ENCODE measurements at regions not wholly inside any gene's neighbourhood (a gene's known extent, or its start where the extent isn't known, plus 50 kb on each side); places are given as distances from the start of the nearest gene placed in this dataset.

DNA sequence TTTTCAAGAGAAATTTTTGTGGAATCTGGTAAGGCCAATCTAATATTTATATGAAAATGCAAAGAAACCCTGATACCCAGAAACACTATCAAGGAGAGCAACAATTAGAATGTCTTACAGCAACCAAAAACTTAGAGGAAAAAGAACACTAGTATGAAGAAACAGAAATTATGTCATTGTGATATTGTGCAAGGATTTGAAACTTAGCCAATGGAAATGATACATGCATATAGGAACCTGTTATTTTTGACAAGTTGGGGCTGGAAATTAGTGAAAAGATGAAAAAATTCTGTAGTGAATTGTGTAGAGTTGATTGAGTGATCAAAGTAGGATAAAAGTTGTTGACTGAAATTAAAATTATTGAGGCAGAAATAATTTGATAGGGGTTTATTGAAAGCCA is 792.6 kb upstream of the SLITRK6 start:
- TF ChIP-seq EZH2 (IDR thresholded peaks at IDR 0.05; ENCODE audit: borderline replicate concordance), result no peak
- no peak for TF ChIP-seq EZH2phosphoT487 (IDR thresholded peaks at IDR 0.05; ENCODE audit: low read depth, severe bottlenecking, unreplicated experiment)
- TF ChIP-seq CTCF (IDR thresholded peaks at IDR 0.05; ENCODE audit: poor library complexity), result no peak
- Histone ChIP-seq H3K9me2 (replicated peaks; ENCODE audit: insufficient read depth) (no peaks in the 10 kb centered on the region), H3K4me2 (no peak overlapping the region), H3K9me3 (ENCODE audit: low read depth) (no peaks in the 10 kb centered on the region), H3K27me3 (no peaks in the 10 kb centered on the region), H4K20me1 (ENCODE audit: insufficient read depth, poor library complexity, severe bottlenecking) (no peaks in the 10 kb centered on the region), H3K4me1 (ENCODE audit: insufficient read depth) (no peaks in the 10 kb centered on the region), H3K4me3 (no peak overlapping the region), H3K27ac (no peak overlapping the region), H3K79me2 (no peaks in the 10 kb centered on the region), H2AFZ (no peak overlapping the region), H3K36me3 (replicated peaks; ENCODE audit: insufficient read depth, low read depth) (no peaks in the 10 kb centered on the region)
- no peak for DNase-seq (ENCODE audit: low spot score)

GRCh38 chr13:86601351-86601750 is 802.1 kb upstream of the SLITRK6 start:
- DNase-seq (ENCODE audit: low spot score), result no peak
- H3K36me3 ChIP-seq (replicated peaks; ENCODE audit: insufficient read depth, low read depth), result no peaks in the 10 kb centered on the region
- no peak overlapping the region for H2AFZ ChIP-seq
- no peak overlapping the region for H3K4me3 ChIP-seq
- no peaks in the 10 kb centered on the region for H4K20me1 ChIP-seq (ENCODE audit: insufficient read depth, poor library complexity, severe bottlenecking)
- no peak for TF ChIP-seq CTCF (IDR thresholded peaks at IDR 0.05; ENCODE audit: poor library complexity)
- TF ChIP-seq EZH2phosphoT487 (IDR thresholded peaks at IDR 0.05; ENCODE audit: low read depth, severe bottlenecking, unreplicated experiment), result no peak
- TF ChIP-seq EZH2 (IDR thresholded peaks at IDR 0.05; ENCODE audit: borderline replicate concordance), result no peak
- 95% methylated on average over 4 of the region's 4 CpGs for WGBS (ENCODE audit: low lambda C conversion rate, missing lambda C conversion rate)
- H3K27me3 ChIP-seq, result no peaks in the 10 kb centered on the region
- H3K4me2 ChIP-seq, result no peak overlapping the region
- no peaks in the 10 kb centered on the region for H3K9me2 ChIP-seq (replicated peaks; ENCODE audit: insufficient read depth)
- no peak overlapping the region for H3K27ac ChIP-seq
- H3K79me2 ChIP-seq, result no peaks in the 10 kb centered on the region
- H3K4me1 ChIP-seq (ENCODE audit: insufficient read depth), result no peaks in the 10 kb centered on the region
- H3K9me3 ChIP-seq (ENCODE audit: low read depth), result no peaks in the 10 kb centered on the region

- Histone ChIP-seq H3K79me2 (no peaks in the 10 kb centered on the region), H3K27me3 (no peaks in the 10 kb centered on the region), H3K9me2 (replicated peaks; ENCODE audit: insufficient read depth) (no peaks in the 10 kb centered on the region), H3K9me3 (ENCODE audit: low read depth) (no peaks in the 10 kb centered on the region), H3K4me1 (ENCODE audit: insufficient read depth) (no peaks in the 10 kb centered on the region), H3K4me2 (no peak overlapping the region), H3K27ac (no peak overlapping the region), H2AFZ (no peak overlapping the region), H4K20me1 (ENCODE audit: insufficient read depth, poor library complexity, severe bottlenecking) (no peaks in the 10 kb centered on the region), H3K4me3 (no peak overlapping the region), H3K36me3 (replicated peaks; ENCODE audit: insufficient read depth, low read depth) (no peaks in the 10 kb centered on the region)
- TF ChIP-seq CTCF (IDR thresholded peaks at IDR 0.05; ENCODE audit: poor library complexity) (no peak), EZH2phosphoT487 (IDR thresholded peaks at IDR 0.05; ENCODE audit: low read depth, severe bottlenecking, unreplicated experiment) (no peak), EZH2 (IDR thresholded peaks at IDR 0.05; ENCODE audit: borderline replicate concordance) (no peak)
- WGBS (ENCODE audit: low lambda C conversion rate, missing lambda C conversion rate), result 67% methylated on average over 2 of the region's 2 CpGs
- no peak for DNase-seq (ENCODE audit: low spot score)
These were observed 807.0 kb upstream of the SLITRK6 start for GRCh38 chr13:86606264-86606663.

GRCh38 chr13:86608701-86609100 is 809.5 kb upstream of the SLITRK6 start:
- TF ChIP-seq EZH2phosphoT487 (IDR thresholded peaks at IDR 0.05; ENCODE audit: low read depth, severe bottlenecking, unreplicated experiment), result no peak
- TF ChIP-seq CTCF (IDR thresholded peaks at IDR 0.05; ENCODE audit: poor library complexity), result no peak
- no peak for TF ChIP-seq EZH2 (IDR thresholded peaks at IDR 0.05; ENCODE audit: borderline replicate concordance)
- no peaks in the 10 kb centered on the region for H3K36me3 ChIP-seq (replicated peaks; ENCODE audit: insufficient read depth, low read depth)

More at GRCh38 chr13:86608701-86609100, 809.5 kb upstream of the SLITRK6 start:
- H2AFZ ChIP-seq, result no peak overlapping the region
- no peaks in the 10 kb centered on the region for H3K9me3 ChIP-seq (ENCODE audit: low read depth)
- H3K9me2 ChIP-seq (replicated peaks; ENCODE audit: insufficient read depth), result no peaks in the 10 kb centered on the region
- no peaks in the 10 kb centered on the region for H3K27me3 ChIP-seq
- H3K4me1 ChIP-seq (ENCODE audit: insufficient read depth), result no peaks in the 10 kb centered on the region
- H3K4me2 ChIP-seq, result no peak overlapping the region
- no peak overlapping the region for H3K27ac ChIP-seq
- no peak overlapping the region for H3K4me3 ChIP-seq
- 98% methylated on average over 2 of the region's 2 CpGs for WGBS (ENCODE audit: low lambda C conversion rate, missing lambda C conversion rate)
- DNase-seq (ENCODE audit: low spot score), result no peak
- no peaks in the 10 kb centered on the region for H4K20me1 ChIP-seq (ENCODE audit: insufficient read depth, poor library complexity, severe bottlenecking)
- no peaks in the 10 kb centered on the region for H3K79me2 ChIP-seq

Data from hepatocyte (in vitro differentiated cells).